ENCODE measurements at regions not wholly inside any gene's neighbourhood (a gene's known extent, or its start where the extent isn't known, plus 50 kb on each side); places are given as distances from the start of the nearest gene placed in this dataset.

DNA sequence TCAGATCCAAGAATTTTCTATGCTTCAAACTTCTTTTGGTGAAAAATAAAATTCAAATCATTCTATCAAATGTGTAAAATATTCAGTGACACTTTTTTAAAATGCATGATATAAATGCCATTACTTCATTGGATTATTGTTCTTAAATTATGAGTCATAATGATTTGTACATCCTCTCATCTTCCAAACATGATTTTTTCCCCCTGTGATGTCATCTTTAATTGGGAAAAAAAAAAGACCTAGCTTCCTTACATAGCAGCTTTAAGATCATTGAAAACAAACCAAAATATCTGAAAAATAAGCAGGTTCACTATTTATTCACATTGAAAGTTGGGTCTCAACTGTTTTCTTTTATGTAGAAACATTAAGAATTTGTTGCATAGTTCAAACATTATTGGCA lies 1549.4 kb downstream of the LRRC4C start:
- no peak overlapping the region for H3K4me3 ChIP-seq (replicated peaks in 1 of 2; ENCODE audit: low read depth in 2 of 2, low read length in 2 of 2)
- TF ChIP-seq, protein P1, sequence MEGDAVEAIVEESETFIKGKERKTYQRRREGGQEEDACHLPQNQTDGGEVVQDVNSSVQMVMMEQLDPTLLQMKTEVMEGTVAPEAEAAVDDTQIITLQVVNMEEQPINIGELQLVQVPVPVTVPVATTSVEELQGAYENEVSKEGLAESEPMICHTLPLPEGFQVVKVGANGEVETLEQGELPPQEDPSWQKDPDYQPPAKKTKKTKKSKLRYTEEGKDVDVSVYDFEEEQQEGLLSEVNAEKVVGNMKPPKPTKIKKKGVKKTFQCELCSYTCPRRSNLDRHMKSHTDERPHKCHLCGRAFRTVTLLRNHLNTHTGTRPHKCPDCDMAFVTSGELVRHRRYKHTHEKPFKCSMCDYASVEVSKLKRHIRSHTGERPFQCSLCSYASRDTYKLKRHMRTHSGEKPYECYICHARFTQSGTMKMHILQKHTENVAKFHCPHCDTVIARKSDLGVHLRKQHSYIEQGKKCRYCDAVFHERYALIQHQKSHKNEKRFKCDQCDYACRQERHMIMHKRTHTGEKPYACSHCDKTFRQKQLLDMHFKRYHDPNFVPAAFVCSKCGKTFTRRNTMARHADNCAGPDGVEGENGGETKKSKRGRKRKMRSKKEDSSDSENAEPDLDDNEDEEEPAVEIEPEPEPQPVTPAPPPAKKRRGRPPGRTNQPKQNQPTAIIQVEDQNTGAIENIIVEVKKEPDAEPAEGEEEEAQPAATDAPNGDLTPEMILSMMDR (IDR thresholded peaks at IDR 0.05; ENCODE audit: low read depth, low read length): no peak
- DNase-seq (ENCODE audit: low read depth in 2 of 2): peak in 1 of 2 donors; percentile 0

DNA sequence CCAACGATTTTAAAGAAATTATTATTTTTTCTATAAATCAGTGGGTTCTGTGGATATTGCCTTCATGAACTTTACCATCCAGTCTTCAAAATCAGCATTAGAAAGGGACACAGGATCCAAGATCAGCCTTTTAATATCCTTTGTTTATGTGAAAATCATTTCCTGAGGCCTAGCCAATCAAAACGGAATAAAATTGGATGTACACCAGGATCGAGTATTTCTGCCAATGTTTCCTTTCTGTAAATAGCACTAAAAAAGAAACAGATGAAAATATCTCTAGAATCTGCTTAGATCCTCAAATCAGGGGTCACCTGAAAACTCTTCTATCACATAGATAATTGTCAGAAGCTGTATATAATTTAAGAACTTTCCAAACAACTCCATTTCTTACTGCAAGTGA lies 1598.5 kb downstream of the LRRC4C start:
- TF ChIP-seq, protein P1 (IDR thresholded peaks at IDR 0.05; ENCODE audit: low read depth, low read length): no peak
- DNase-seq (ENCODE audit: low read depth in 2 of 2): no peak
- H3K4me3 ChIP-seq (replicated peaks in 1 of 2; ENCODE audit: low read depth in 2 of 2, low read length in 2 of 2): no peak overlapping the region

DNA sequence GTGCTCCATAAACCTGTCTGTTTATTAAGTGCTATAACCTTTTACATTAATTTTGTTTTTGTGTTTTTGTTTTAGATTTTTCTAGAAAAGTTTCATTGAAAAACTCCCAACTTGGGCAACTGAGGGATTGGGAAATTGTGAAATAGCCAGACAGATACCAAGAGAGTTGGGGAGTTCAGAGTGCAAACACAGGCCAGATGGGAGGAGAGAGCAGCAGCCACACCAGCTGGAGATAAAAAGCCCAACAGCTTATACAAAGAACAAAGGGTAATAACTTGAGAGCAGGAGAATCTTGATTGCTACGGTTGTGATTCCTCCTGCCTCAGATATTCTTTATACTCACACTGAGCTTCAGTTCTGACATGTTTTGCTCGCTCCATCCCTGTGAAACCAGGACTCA lies 1642.2 kb downstream of the LRRC4C start:
- TF ChIP-seq, protein P1 (IDR thresholded peaks at IDR 0.05; ENCODE audit: low read depth, low read length): no peak
- no peak overlapping the region for H3K4me3 ChIP-seq (replicated peaks in 1 of 2; ENCODE audit: low read depth in 2 of 2, low read length in 2 of 2)
- no peak for DNase-seq (ENCODE audit: low read depth in 2 of 2)

DNA sequence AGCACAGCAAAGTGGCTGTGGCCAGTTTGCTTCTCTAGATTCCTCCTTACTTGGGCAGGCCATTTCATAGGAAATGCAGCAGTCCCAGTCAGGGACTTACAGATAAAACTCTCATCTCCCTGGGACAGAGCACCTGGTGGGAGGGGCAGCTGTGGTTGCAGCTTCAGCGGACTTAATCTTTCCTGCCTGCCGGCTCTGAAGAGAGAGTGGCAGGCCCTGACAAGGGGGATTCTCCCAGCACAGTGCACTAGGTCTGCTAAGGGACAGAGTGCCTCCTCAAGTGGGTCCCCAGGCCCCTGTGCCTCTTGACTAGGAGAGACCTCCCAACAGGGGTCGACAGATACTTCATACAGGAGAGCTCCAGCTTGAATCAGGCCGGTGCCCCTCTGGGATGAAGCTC lies 1649.1 kb downstream of the LRRC4C start:
- H3K4me3 ChIP-seq (replicated peaks in 1 of 2; ENCODE audit: low read depth in 2 of 2, low read length in 2 of 2): no peak overlapping the region
- no peak for DNase-seq (ENCODE audit: low read depth in 2 of 2)
- TF ChIP-seq, protein P1 (IDR thresholded peaks at IDR 0.05; ENCODE audit: low read depth, low read length): no peak

DNA sequence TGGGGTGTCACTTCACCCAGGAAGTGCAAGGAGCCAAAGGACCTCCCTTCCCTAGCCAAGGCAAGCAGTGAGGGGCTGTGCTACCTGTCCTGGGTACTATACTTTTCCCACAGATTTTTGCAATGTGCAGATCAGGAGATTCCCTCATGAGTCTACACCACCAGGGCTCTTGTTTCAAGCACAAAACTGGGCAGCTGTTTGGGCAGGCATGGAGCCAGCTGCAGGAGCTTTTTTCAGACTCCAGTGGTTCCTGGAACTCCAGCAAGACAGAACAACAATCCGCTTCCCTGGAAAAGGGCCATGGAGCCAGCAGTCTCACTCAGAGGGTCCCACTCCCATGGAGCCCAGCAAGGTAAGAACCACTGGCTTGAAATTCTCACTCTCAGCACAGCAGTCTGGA lies 1649.6 kb downstream of the LRRC4C start:
- no peak for DNase-seq (ENCODE audit: low read depth in 2 of 2)
- H3K4me3 ChIP-seq (replicated peaks in 1 of 2; ENCODE audit: low read depth in 2 of 2, low read length in 2 of 2): no peak overlapping the region
- TF ChIP-seq, protein P1 (IDR thresholded peaks at IDR 0.05; ENCODE audit: low read depth, low read length): no peak

DNA sequence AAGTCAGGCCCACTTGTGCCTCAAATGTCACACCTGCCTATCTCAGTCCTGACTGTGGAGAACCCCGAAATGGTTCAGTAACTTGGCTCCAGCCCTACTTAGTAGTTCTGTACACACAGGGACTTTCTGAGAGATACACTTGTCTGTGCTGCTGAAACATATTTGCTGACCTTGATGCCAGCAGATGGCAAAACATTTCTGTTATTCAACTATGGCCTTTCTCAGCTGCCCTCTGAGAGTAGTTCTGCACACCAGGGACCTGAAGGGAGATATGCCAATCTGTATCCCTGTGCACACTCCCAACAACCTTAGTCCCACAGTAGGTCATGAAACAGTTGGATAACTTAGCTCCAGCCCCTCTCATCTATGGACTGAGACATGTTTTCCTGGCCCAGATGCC lies 1651.5 kb downstream of the LRRC4C start:
- no peak for DNase-seq (ENCODE audit: low read depth in 2 of 2)
- H3K4me3 ChIP-seq (replicated peaks in 1 of 2; ENCODE audit: low read depth in 2 of 2, low read length in 2 of 2): no peak overlapping the region
- TF ChIP-seq, protein P1 (IDR thresholded peaks at IDR 0.05; ENCODE audit: low read depth, low read length): no peak

DNA sequence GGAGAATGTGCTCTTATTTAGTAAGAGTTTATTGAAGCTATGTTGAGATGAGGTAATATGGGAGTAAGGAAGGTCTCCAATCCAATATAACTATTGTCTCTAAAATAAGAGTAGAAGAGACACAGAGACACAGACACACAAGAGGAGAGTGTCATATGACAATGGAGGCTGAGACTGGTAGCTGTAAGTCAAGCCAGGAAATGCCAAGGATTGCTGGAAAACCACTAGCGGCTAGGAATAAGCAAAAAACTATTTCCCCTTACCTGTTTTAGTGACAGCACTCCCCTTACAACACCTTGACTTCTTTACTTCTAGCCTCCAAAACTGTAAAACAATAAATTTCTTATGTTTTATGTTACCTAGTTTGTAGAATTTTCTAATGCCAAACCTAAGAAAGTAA lies 1652.8 kb downstream of the LRRC4C start:
- TF ChIP-seq, protein P1 (IDR thresholded peaks at IDR 0.05; ENCODE audit: low read depth, low read length): no peak
- no peak for DNase-seq (ENCODE audit: low read depth in 2 of 2)
- no peak overlapping the region for H3K4me3 ChIP-seq (replicated peaks in 1 of 2; ENCODE audit: low read depth in 2 of 2, low read length in 2 of 2)

All from cardiac fibroblast (primary cell).